Endothelial cell of umbilical vein (primary cell): ENCODE measurements at regions not wholly inside any gene's neighbourhood (a gene's known extent, or its start where the extent isn't known, plus 50 kb on each side); places are given as distances from the start of the nearest gene placed in this dataset.

ENCODE experiments used
- BruUV-seq: library from RNA; stranded (reverse); fragments of 400-500 nt; replicated peaks from 2 replicates; lab custom pipeline; 2021; lab: Mats Ljungman, UMichigan
- CTCF ChIA-PET: fragments of 300-600, 350-600 bp; sonication (Branson Sonifier 250); formaldehyde crosslinking; loops from one replicate; lab custom pipeline; 2021; ENCODE audit warnings: antibody characterized with exemption, inconsistent platforms; lab: Charles Lee
- POLR2A ChIA-PET: fragments of 300-600, 350-600 bp; sonication (Branson Sonifier 250); formaldehyde crosslinking; loops from one replicate; lab custom pipeline; 2021; ENCODE audit warnings: antibody characterized with exemption, inconsistent platforms; lab: Charles Lee
- DNase-seq: peaks from one replicate; pipeline ENCODE4 v3.0.0-alpha.2; 2011; ENCODE audit warnings: low read depth, low spot score
- FAIRE-seq: peaks from 2 replicates; lab custom pipeline; 2011; peaks lifted over from hg19 to GRCh38; lab: Jason Lieb, UNC
- H2AFZ ChIP-seq: 2 replicates; pipeline ENCODE4 v1.6.0; 2012; ENCODE audit warnings: low read depth, low read length, control low read depth, inconsistent platforms
- H3K27ac ChIP-seq: 2 replicates; pipeline ENCODE4 v1.5.1; 2011; ENCODE audit warnings: low read depth, mild to moderate bottlenecking, control low read depth, low read length, moderate library complexity; ENCODE audit not compliant: insufficient read depth
- H3K27me3 ChIP-seq, 2 experiments: 2 replicates each; pipeline versions ENCODE4 v1.6.0 to v1.6.1; 2011; ENCODE audit warnings: low read length in 2 of 2, mixed read lengths in 1 of 2; ENCODE audit not compliant: control insufficient read depth in 2 of 2, insufficient read depth in 2 of 2
- H3K36me3 ChIP-seq, 2 experiments: 2 replicates in 1 of 2; 3 replicates in 1 of 2; pipeline ENCODE4 v1.5.1; 2011; ENCODE audit warnings: low read length in 2 of 2, mild to moderate bottlenecking in 1 of 2, moderate library complexity in 1 of 2; ENCODE audit not compliant: control insufficient read depth in 2 of 2, insufficient read depth in 2 of 2; ENCODE audit errors: extremely low read depth in 1 of 2
- H3K4me1 ChIP-seq: 3 replicates; pipeline ENCODE4 v1.5.1; 2011; ENCODE audit warnings: mild to moderate bottlenecking, low read length; ENCODE audit not compliant: control insufficient read depth, insufficient read depth; ENCODE audit errors: extremely low read depth
- H3K4me2 ChIP-seq: 2 replicates; pipeline ENCODE4 v1.6.1; 2011; ENCODE audit warnings: low read length, control low read depth, mixed read lengths; ENCODE audit not compliant: insufficient read depth
- H3K4me3 ChIP-seq, 3 experiments: fragments of 200-600 bp in 1 of 3; sonication (generic), shearing (Covaris generic) in 1 of 3; replicated peaks in 1 of 3; 2 replicates each; pipeline ENCODE4 v1.5.1; 2011 to 2016; ENCODE audit warnings: control low read depth in 3 of 3, low read length in 3 of 3, mild to moderate bottlenecking in 2 of 3, inconsistent platforms in 1 of 3, low read depth in 1 of 3, moderate library complexity in 1 of 3; ENCODE audit not compliant: insufficient read depth in 1 of 3
- H3K79me2 ChIP-seq: 2 replicates; pipeline ENCODE4 v1.6.0; 2012; ENCODE audit warnings: low read length, inconsistent platforms; ENCODE audit not compliant: control insufficient read depth, insufficient read depth
- H3K9ac ChIP-seq: replicated peaks from 2 replicates; pipeline ENCODE3; 2011; ENCODE audit warnings: low read length, control low read depth; ENCODE audit not compliant: insufficient read depth; ENCODE audit errors: extremely low read depth
- H3K9me1 ChIP-seq: replicated peaks from 3 replicates; pipeline ENCODE4 v1.6.0; 2011; ENCODE audit warnings: mild to moderate bottlenecking, low read length; ENCODE audit not compliant: control insufficient read depth, insufficient read depth; ENCODE audit errors: extremely low read depth
- H3K9me3 ChIP-seq: replicated peaks from 2 replicates; pipeline ENCODE4 v1.5.1; 2012; ENCODE audit warnings: low read length, inconsistent platforms; ENCODE audit not compliant: control insufficient read depth, insufficient read depth
- H4K20me1 ChIP-seq: replicated peaks from 2 replicates; pipeline ENCODE3; 2011; ENCODE audit warnings: mild to moderate bottlenecking, low read length; ENCODE audit not compliant: control insufficient read depth, insufficient read depth; ENCODE audit errors: extremely low read depth
- EZH2 ChIP-seq: IDR thresholded peaks from 2 replicates; pipeline ENCODE4 v1.6.1; 2012; ENCODE audit warnings: borderline replicate concordance, low read depth, mild to moderate bottlenecking, moderate library complexity, low read length, inconsistent platforms; ENCODE audit not compliant: severe bottlenecking
- FOS ChIP-seq: IDR thresholded peaks from 2 replicates; pipeline ENCODE4 v1.6.1; 2011; ENCODE audit warnings: mild to moderate bottlenecking, low read length, moderate library complexity, borderline replicate concordance; ENCODE audit not compliant: insufficient read depth
- GATA2 ChIP-seq: IDR thresholded peaks from 2 replicates; pipeline ENCODE4 v1.7.0; 2011; ENCODE audit warnings: low read depth, mild to moderate bottlenecking, moderate library complexity, mixed read lengths, low read length; ENCODE audit not compliant: insufficient read length, insufficient read depth
- JUN ChIP-seq: IDR thresholded peaks from 2 replicates; pipeline ENCODE4 v1.6.1; 2011; ENCODE audit warnings: borderline replicate concordance, low read depth; ENCODE audit not compliant: insufficient read length, insufficient read depth
- MYC ChIP-seq: IDR thresholded peaks from one replicate; pipeline ENCODE4 v1.6.1; 2011; ENCODE audit warnings: mild to moderate bottlenecking, low read depth, low read length
- POLR2A ChIP-seq: IDR thresholded peaks from 2 replicates; pipeline ENCODE4 v1.6.1; 2012; ENCODE audit warnings: low read depth, mild to moderate bottlenecking, control low read depth, low read length
- POLR2AphosphoS5 ChIP-seq: IDR thresholded peaks from 2 replicates; pipeline ENCODE4 v1.6.1; 2012; ENCODE audit warnings: low read depth, mild to moderate bottlenecking, control low read depth, low read length, moderate library complexity; ENCODE audit not compliant: insufficient read depth
- dilution Hi-C: fragments of 300-500 bp; cut with MboI; formaldehyde crosslinking; loops from one replicate; pipeline ENCODE4 v1.15.0; 2019; ENCODE audit warnings: low sequenced_read_pairs; ENCODE audit not compliant: extremely low pct_ligation_motif_present
- intact Hi-C: fragments of 100-400 bp; cut with micrococcal nuclease; formaldehyde crosslinking; loops from one replicate; pipeline ENCODE4 v1.10.0; 2022
- TF ChIP-seq, protein P1 (sequence below), 2 donors: IDR thresholded peaks; 1 replicate in 1 of 2; 2 replicates in 1 of 2; pipeline ENCODE4 v1.5.1; 2011; ENCODE audit warnings: low read length in 2 of 2, mild to moderate bottlenecking in 2 of 2, moderate library complexity in 2 of 2, control low read depth in 1 of 2, inconsistent platforms in 1 of 2, low read depth in 1 of 2; ENCODE audit not compliant: insufficient read depth in 1 of 2; ENCODE audit errors: extremely low read depth in 1 of 2
- TF ChIP-seq, protein P2 (sequence below): IDR thresholded peaks from 2 replicates; pipeline ENCODE4 v1.6.1; 2011; ENCODE audit not compliant: insufficient read depth, insufficient read length

DNA sequence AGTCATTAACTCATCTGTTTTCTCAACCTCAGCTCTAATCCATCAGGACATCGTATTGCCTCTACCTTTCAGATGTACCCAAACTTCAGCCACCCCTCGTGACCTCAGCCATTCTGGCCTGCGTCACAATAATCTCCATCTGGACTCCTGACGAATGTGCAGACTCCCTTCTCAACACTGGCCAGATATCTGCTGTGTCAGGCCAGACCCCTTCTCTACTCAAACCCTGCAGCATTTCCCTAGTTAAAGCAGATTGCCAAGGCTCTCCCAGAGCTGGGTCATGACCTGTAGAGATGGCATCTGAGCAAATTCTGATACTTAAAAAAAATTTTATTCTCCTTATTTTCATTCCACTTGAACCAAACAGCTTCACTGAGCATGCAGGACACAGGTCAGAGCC lies 69.5 kb upstream of the TMEM18 start:
- Histone ChIP-seq H3K9me3 (no peaks in the 10 kb centered on the region), H3K9ac (no peak overlapping the region), H3K4me1 (no peaks in the 10 kb centered on the region), H3K4me2 (no peak overlapping the region), H3K9me1 (no peaks in the 10 kb centered on the region), H3K27me3 (no peaks in the 10 kb centered on the region), H3K79me2 (no peaks in the 10 kb centered on the region), H2AFZ (no peak overlapping the region), H3K36me3 (no peaks in the 10 kb centered on the region), H3K27ac (no peak overlapping the region), H4K20me1 (no peaks in the 10 kb centered on the region), H3K4me3 (no peak overlapping the region)
- DNase-seq (no peak), FAIRE-seq (no peak)
- dilution Hi-C loops (no loop called here), intact Hi-C loops (no loop called here)
- CTCF ChIA-PET: no interaction called here
- no TSS peak for BruUV-seq
- TF ChIP-seq, protein P1, sequence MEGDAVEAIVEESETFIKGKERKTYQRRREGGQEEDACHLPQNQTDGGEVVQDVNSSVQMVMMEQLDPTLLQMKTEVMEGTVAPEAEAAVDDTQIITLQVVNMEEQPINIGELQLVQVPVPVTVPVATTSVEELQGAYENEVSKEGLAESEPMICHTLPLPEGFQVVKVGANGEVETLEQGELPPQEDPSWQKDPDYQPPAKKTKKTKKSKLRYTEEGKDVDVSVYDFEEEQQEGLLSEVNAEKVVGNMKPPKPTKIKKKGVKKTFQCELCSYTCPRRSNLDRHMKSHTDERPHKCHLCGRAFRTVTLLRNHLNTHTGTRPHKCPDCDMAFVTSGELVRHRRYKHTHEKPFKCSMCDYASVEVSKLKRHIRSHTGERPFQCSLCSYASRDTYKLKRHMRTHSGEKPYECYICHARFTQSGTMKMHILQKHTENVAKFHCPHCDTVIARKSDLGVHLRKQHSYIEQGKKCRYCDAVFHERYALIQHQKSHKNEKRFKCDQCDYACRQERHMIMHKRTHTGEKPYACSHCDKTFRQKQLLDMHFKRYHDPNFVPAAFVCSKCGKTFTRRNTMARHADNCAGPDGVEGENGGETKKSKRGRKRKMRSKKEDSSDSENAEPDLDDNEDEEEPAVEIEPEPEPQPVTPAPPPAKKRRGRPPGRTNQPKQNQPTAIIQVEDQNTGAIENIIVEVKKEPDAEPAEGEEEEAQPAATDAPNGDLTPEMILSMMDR (IDR thresholded peaks at IDR 0.05; ENCODE audit: extremely low read depth in 1 of 2, insufficient read depth in 1 of 2, low read depth in 1 of 2, low read length in 2 of 2): no peak
- TF ChIP-seq EZH2 (no peak), GATA2 (no peak), JUN (no peak)
- POLR2A ChIA-PET: no interaction called here

DNA sequence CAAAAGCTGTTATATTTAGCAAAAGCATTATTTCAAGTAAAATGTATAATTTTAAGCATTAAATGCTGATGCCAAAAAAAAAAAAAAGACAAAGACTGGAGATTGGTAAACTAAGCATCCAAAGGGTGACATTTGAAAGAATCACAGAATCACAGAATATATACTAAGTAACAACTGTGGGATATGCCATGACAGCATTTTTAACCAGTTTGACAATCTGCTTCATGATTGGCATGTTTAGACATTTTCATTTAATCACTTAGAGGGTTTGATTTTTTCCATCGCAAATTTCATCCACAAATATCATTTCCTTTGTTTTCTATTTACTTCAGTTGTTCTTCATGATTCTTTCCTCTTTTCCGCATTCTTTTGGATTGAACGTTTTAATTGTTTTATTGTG lies 66.9 kb upstream of the TMEM18 start:
- no peak for DNase-seq

More for the DNA sequence above, 66.9 kb upstream of the TMEM18 start:
- no peaks in the 10 kb centered on the region for H4K20me1 ChIP-seq
- no peaks in the 10 kb centered on the region for H3K27me3 ChIP-seq
- ChIA-PET POLR2A (no interaction called here), CTCF (no interaction called here)
- no peak for TF ChIP-seq GATA2
- no peak for TF ChIP-seq EZH2
- TF ChIP-seq, protein P1 (IDR thresholded peaks at IDR 0.05; ENCODE audit: extremely low read depth in 1 of 2, insufficient read depth in 1 of 2, low read depth in 1 of 2, low read length in 2 of 2): no peak
- TF ChIP-seq, protein P2, sequence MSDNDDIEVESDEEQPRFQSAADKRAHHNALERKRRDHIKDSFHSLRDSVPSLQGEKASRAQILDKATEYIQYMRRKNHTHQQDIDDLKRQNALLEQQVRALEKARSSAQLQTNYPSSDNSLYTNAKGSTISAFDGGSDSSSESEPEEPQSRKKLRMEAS: no peak
- no peak for TF ChIP-seq POLR2A
- no peak for TF ChIP-seq MYC
- no peak for TF ChIP-seq JUN
- no peak for TF ChIP-seq FOS
- no peak for TF ChIP-seq POLR2AphosphoS5
- no peak overlapping the region for H3K9ac ChIP-seq
- H3K27ac ChIP-seq: no peak overlapping the region
- H3K4me1 ChIP-seq: peaks cover 4% of the 10 kb centered on the region
- H2AFZ ChIP-seq: no peak overlapping the region
- H3K4me2 ChIP-seq: no peak overlapping the region
- no peak for FAIRE-seq
- intact Hi-C loops (no loop called here), dilution Hi-C loops (no loop called here)
- H3K79me2 ChIP-seq: no peaks in the 10 kb centered on the region
- H3K9me1 ChIP-seq: no peaks in the 10 kb centered on the region
- no peak overlapping the region for H3K4me3 ChIP-seq
- no peaks in the 10 kb centered on the region for H3K9me3 ChIP-seq
- H3K36me3 ChIP-seq: no peaks in the 10 kb centered on the region
- BruUV-seq: no TSS peak
